Duodenal mucosa (tissue), 2 donors: ENCODE measurements at regions not wholly inside any gene's neighbourhood (a gene's known extent, or its start where the extent isn't known, plus 50 kb on each side); places are given as distances from the start of the nearest gene placed in this dataset.
"Not testable (repeated sequence)": the region's sequence is repeated elsewhere in the genome, so short reads cannot be mapped to it uniquely, and the experiment has no call there.

ENCODE experiments used
- H3K27ac ChIP-seq: one replicate; pipeline ENCODE4 v1.7.0; 2013; ENCODE audit warnings: low read depth, low read length
- H3K27me3 ChIP-seq, 2 donors: one replicate each; pipeline ENCODE4 v1.7.0; 2013; ENCODE audit warnings: low read length in 2 of 2, control low read depth in 1 of 2; ENCODE audit not compliant: insufficient read depth in 2 of 2, control insufficient read depth in 1 of 2
- H3K36me3 ChIP-seq, 2 donors: one replicate each; pipeline ENCODE4 v1.7.0; 2013; ENCODE audit warnings: low read length in 2 of 2, control low read depth in 1 of 2; ENCODE audit not compliant: insufficient read depth in 2 of 2, control insufficient read depth in 1 of 2
- H3K4me1 ChIP-seq, 2 donors: one replicate each; pipeline ENCODE4 v1.7.0; 2013; ENCODE audit warnings: low read length in 2 of 2, control low read depth in 1 of 2; ENCODE audit not compliant: insufficient read depth in 2 of 2, control insufficient read depth in 1 of 2
- H3K4me3 ChIP-seq, 2 donors: one replicate each; pipeline ENCODE4 v1.7.0; 2013; ENCODE audit warnings: low read length in 2 of 2, low read depth in 1 of 2
- H3K9ac ChIP-seq, 2 donors: one replicate each; pipeline ENCODE4 v1.7.0; 2013; ENCODE audit warnings: low read length in 2 of 2, low read depth in 1 of 2
- H3K9me3 ChIP-seq, 2 donors: one replicate each; pipeline ENCODE4 v1.7.0; 2013; ENCODE audit warnings: low read length in 2 of 2, control low read depth in 1 of 2; ENCODE audit not compliant: control insufficient read depth in 1 of 2

GRCh38 chr6:135672256-135672655 lies 174.7 kb upstream of the AHI1 start:
- Histone ChIP-seq H3K9me3 (peaks cover 0 to 6% of the 10 kb centered on the region in 2 donors), H3K9ac (no peak overlapping the region), H3K36me3 (no peaks in the 10 kb centered on the region), H3K27ac (no peak overlapping the region), H3K27me3 (no peaks in the 10 kb centered on the region), H3K4me3 (no peak overlapping the region), H3K4me1 (no peaks in the 10 kb centered on the region)

DNA sequence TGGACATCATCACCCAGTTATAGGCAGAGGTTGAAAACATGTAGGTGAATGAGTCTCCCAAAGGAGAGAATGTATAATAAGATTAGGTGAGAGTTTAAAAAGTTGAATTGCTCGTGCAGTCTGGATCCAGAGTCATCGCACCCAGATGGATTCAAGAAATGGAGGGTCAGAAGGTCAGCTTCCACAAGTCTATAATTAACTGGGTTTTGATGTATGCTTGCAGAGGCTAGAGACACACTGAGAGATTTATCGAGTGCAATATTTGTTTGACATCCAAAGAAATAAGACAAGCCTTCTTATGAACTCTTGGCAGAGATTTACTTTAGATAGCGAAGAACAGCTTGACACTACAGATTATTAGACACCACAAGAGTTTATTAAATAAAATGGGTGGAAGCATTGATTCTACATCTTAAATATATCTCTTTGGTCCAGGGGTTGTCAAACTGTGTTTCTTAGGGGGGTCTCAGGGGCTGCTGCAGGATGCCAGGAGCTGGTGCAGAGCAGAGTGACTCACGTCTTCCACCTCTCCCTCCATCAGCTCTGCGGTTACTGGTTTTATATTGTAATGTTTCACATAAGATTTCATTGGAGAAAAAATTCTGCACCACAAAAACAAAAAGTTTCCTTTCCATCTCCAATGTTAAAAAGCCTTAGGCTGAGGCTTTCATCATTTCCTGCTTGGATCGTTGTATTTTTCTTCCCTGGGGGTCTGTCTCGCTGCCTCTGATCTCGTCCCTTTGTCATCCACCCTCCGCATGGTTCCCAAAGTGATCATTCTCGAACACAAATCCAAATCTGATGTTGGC lies 176.2 kb upstream of the AHI1 start:
- Histone ChIP-seq H3K36me3 (no peaks in the 10 kb centered on the region), H3K27ac (no peak overlapping the region), H3K9ac (no peak overlapping the region), H3K9me3 (peaks cover 0 to 6% of the 10 kb centered on the region in 2 donors), H3K27me3 (no peaks in the 10 kb centered on the region), H3K4me1 (no peaks in the 10 kb centered on the region), H3K4me3 (no peak overlapping the region)

GRCh38 chr6:135675026-135675425 lies 176.5 kb upstream of the PDE7B start:
- no peak overlapping the region for H3K9ac ChIP-seq
- no peaks in the 10 kb centered on the region for H3K36me3 ChIP-seq
- H3K9me3 ChIP-seq, result peaks cover 0 to 6% of the 10 kb centered on the region in 2 donors
- H3K4me1 ChIP-seq, result no peaks in the 10 kb centered on the region
- H3K4me3 ChIP-seq, result no peak overlapping the region
- H3K27ac ChIP-seq, result no peak overlapping the region
- no peaks in the 10 kb centered on the region for H3K27me3 ChIP-seq

DNA sequence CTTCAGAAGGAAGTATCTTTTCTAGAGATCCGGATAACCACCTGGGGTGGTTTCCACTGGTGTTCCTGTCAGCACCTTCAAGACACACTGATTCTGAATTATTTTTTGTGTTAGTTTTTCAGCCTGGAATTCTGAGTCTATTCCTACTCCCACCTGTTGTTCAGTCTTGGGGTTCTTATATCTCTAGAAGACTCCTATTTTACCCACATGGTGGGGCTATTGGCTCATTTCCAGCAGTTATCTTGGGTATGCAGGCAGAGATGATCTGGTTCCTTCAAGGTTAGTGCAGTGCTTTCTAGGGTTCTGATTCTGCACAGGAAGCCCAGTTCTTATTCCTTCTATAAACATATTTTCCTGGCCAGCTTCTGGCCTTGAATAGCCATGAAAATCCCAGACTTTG lies 175.6 kb upstream of the PDE7B start:
- peaks cover 0 to 6% of the 10 kb centered on the region in 2 donors for H3K9me3 ChIP-seq
- no peaks in the 10 kb centered on the region for H3K27me3 ChIP-seq
- H3K4me1 ChIP-seq, result no peaks in the 10 kb centered on the region
- no peak overlapping the region for H3K27ac ChIP-seq
- no peaks in the 10 kb centered on the region for H3K36me3 ChIP-seq
- no peak overlapping the region for H3K9ac ChIP-seq
- H3K4me3 ChIP-seq, result no peak overlapping the region

GRCh38 chr6:135680964-135681913 lies 170.3 kb upstream of the PDE7B start:
- H3K4me3 ChIP-seq, result no peak overlapping the region
- no peak overlapping the region for H3K9ac ChIP-seq
- no peak overlapping the region for H3K27ac ChIP-seq
- no peaks in the 10 kb centered on the region for H3K27me3 ChIP-seq
- H3K9me3 ChIP-seq, result no peaks in the 10 kb centered on the region
- H3K36me3 ChIP-seq, result no peaks in the 10 kb centered on the region
- peaks cover 0 to 11% of the 10 kb centered on the region in 2 donors for H3K4me1 ChIP-seq

DNA sequence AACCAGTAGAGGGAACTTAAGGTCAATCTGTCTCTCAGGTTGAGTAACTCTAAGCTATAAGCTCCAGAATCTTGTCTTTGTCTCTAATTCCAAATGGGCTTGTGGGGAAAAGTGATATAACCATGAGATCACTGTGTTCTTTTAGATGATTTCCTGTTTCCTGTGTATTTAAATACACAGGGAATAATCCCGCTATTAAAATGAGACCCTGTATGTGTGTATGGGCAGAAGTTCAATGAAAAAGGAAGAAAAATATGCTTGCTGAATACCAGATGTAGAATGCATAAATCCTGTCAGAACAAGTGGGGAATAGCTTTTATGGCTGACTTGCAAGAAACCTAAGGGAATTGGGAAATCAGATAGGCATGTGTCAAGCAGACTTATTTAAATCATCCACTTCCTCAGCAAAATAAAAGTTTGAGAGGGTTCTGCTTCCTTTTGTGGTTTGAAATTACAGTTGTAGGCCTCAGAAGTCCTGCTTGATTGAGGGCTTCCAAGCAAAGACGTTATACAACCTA lies 164.7 kb upstream of the PDE7B start:
- H3K36me3 ChIP-seq, result no peaks in the 10 kb centered on the region
- H3K27ac ChIP-seq, result no peak overlapping the region

DNA sequence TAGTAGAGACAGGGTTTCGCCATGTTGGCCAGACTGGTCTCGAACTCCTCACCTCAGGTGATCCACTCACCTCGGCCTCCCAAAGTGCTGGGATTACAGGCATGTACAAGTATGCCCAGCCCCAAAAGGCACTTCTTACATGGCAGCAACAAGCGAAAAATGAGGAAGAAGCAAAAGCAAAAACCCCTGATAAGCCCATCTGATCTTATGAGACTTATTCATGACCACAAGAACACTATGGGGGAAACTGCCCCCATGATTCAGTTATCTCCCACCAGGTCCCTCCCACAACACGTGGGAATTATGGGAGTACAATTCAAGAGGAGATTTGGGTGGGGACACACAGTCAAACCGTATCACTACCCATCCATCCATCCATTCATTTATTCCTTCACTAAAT lies 163.0 kb upstream of the PDE7B start:
- H3K36me3 ChIP-seq, H3K27ac ChIP-seq, H3K4me3 ChIP-seq, H3K27me3 ChIP-seq, H3K4me1 ChIP-seq, H3K9ac ChIP-seq, H3K9me3 ChIP-seq: not testable (repeated sequence)

More for the DNA sequence above, 164.7 kb upstream of the PDE7B start:
- Histone ChIP-seq H3K4me1 (peaks cover 0 to 11% of the 10 kb centered on the region in 2 donors), H3K9me3 (no peaks in the 10 kb centered on the region), H3K4me3 (no peak overlapping the region), H3K9ac (no peak overlapping the region), H3K27me3 (no peaks in the 10 kb centered on the region)

- Histone ChIP-seq H3K9me3 (no peaks in the 10 kb centered on the region), H3K9ac (no peak overlapping the region), H3K27me3 (no peaks in the 10 kb centered on the region), H3K4me3 (no peak overlapping the region), H3K27ac (no peak overlapping the region), H3K4me1 (no peaks in the 10 kb centered on the region), H3K36me3 (no peaks in the 10 kb centered on the region)
These were observed 159.1 kb upstream of the PDE7B start for GRCh38 chr6:135692426-135692825.

GRCh38 chr6:135693811-135694370 lies 157.6 kb upstream of the PDE7B start:
- no peak overlapping the region for H3K9ac ChIP-seq
- H3K9me3 ChIP-seq, result no peaks in the 10 kb centered on the region
- no peak overlapping the region for H3K4me3 ChIP-seq
- no peak overlapping the region for H3K27ac ChIP-seq
- H3K27me3 ChIP-seq, result no peaks in the 10 kb centered on the region
- H3K4me1 ChIP-seq, result no peaks in the 10 kb centered on the region
- no peaks in the 10 kb centered on the region for H3K36me3 ChIP-seq

DNA sequence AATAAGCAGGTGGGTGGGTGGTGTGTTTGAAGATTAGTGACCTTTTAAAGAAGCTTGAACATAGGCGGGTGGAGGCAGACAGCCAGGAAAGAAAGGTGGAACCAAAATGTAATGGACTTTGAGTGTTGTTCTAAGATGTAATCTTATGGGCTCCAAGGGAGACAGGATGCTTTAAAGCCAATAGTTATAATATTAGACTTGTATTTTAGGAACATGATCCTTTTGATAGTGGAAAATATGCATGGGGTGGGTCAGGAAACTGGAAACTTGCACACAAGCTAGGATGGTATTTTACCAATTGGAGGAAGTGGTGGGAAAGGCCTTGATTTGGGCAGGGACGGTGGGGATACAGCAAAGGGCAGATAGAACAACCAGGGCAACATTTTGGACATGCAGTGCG lies 151.8 kb upstream of the PDE7B start:
- Histone ChIP-seq H3K4me1 (peaks cover 0 to 5% of the 10 kb centered on the region in 2 donors), H3K9ac (no peak overlapping the region), H3K27ac (no peak overlapping the region), H3K36me3 (no peaks in the 10 kb centered on the region), H3K9me3 (no peaks in the 10 kb centered on the region), H3K4me3 (no peak overlapping the region), H3K27me3 (no peaks in the 10 kb centered on the region)
